ENCODE measurements at regions not wholly inside any gene's neighbourhood (a gene's known extent, or its start where the extent isn't known, plus 50 kb on each side); places are given as distances from the start of the nearest gene placed in this dataset.

- DNase-seq (ENCODE audit: insufficient read length, low spot score): no peak
- TF ChIP-seq CTCF (IDR thresholded peaks at IDR 0.05; ENCODE audit: insufficient read depth, missing control alignments): no peak
- no peak for FAIRE-seq
Observed at GRCh38 chr13:73593199-73593765, 534.5 kb downstream of the KLF5 start.

GRCh38 chr13:73591861-73592260 lies 533.1 kb downstream of the KLF5 start:
- TF ChIP-seq CTCF (IDR thresholded peaks at IDR 0.05; ENCODE audit: insufficient read depth, missing control alignments): no peak
- DNase-seq (ENCODE audit: insufficient read length, low spot score) (no peak), FAIRE-seq (no peak)

- DNase-seq (ENCODE audit: insufficient read length, low spot score) (no peak), FAIRE-seq (no peak)
- TF ChIP-seq CTCF (IDR thresholded peaks at IDR 0.05; ENCODE audit: insufficient read depth, missing control alignments): no peak
Observed at GRCh38 chr13:73590795-73591194, 532.0 kb downstream of the KLF5 start.

- no peak for TF ChIP-seq CTCF (IDR thresholded peaks at IDR 0.05; ENCODE audit: insufficient read depth, missing control alignments)
- FAIRE-seq (no peak), DNase-seq (ENCODE audit: insufficient read length, low spot score) (no peak)
Observed at GRCh38 chr13:73585236-73585635, 526.4 kb downstream of the KLF5 start.

GRCh38 chr13:73583331-73583730 lies 524.5 kb downstream of the KLF5 start:
- DNase-seq (ENCODE audit: insufficient read length, low spot score) (no peak), FAIRE-seq (no peak)
- no peak for TF ChIP-seq CTCF (IDR thresholded peaks at IDR 0.05; ENCODE audit: insufficient read depth, missing control alignments)

GRCh38 chr13:73580513-73581267 lies 521.9 kb downstream of the KLF5 start:
- FAIRE-seq: no peak
- no peak for TF ChIP-seq CTCF (IDR thresholded peaks at IDR 0.05; ENCODE audit: insufficient read depth, missing control alignments)

GRCh38 chr13:73579574-73580274 lies 520.9 kb downstream of the KLF5 start:
- no peak for TF ChIP-seq CTCF (IDR thresholded peaks at IDR 0.05; ENCODE audit: insufficient read depth, missing control alignments)
- FAIRE-seq (no peak), DNase-seq (ENCODE audit: insufficient read length, low spot score) (no peak)

More at GRCh38 chr13:73580513-73581267, 521.9 kb downstream of the KLF5 start:
- no peak for DNase-seq (ENCODE audit: insufficient read length, low spot score)

Measured in D721Med (cell line).